ENCODE measurements at regions not wholly inside any gene's neighbourhood (a gene's known extent, or its start where the extent isn't known, plus 50 kb on each side); places are given as distances from the start of the nearest gene placed in this dataset.
A peak's percentile ranks its signal among the peaks of the same experiment; 100 is the strongest.
"Not testable (repeated sequence)": the region's sequence is repeated elsewhere in the genome, so short reads cannot be mapped to it uniquely, and the experiment has no call there.

GRCh38 chr7:65251851-65252620 is 121.6 kb upstream of the ZNF92 start:
- peak; percentile 30 for DNase-seq (ENCODE audit: low spot score)

GRCh38 chr7:65250697-65251395 is 122.8 kb upstream of the ZNF92 start:
- no peak for DNase-seq (ENCODE audit: low spot score)

GRCh38 chr7:65250216-65250615 is 123.4 kb upstream of the ZNF92 start:
- DNase-seq (ENCODE audit: low spot score), result no peak

GRCh38 chr7:65247491-65247890 is 126.2 kb upstream of the ZNF92 start:
- no peak for DNase-seq (ENCODE audit: low spot score)

GRCh38 chr7:65239707-65240352 is 133.8 kb upstream of the ZNF92 start:
- no peak for DNase-seq (ENCODE audit: low spot score)

- no peak for DNase-seq (ENCODE audit: low spot score)
Measured at GRCh38 chr7:65239324-65239706, 134.3 kb upstream of the ZNF92 start.

- no peak for DNase-seq (ENCODE audit: low spot score)
Measured at GRCh38 chr7:65238785-65239184, 134.9 kb upstream of the ZNF92 start.

GRCh38 chr7:65235586-65235985 is 138.1 kb upstream of the ZNF92 start:
- no peak for DNase-seq (ENCODE audit: low spot score)

GRCh38 chr7:65233409-65234034 is 140.1 kb upstream of the ZNF92 start:
- no peak for DNase-seq (ENCODE audit: low spot score)

GRCh38 chr7:65230231-65230630 is 143.4 kb upstream of the ZNF92 start:
- no peak for DNase-seq (ENCODE audit: low spot score)

- no peak for DNase-seq (ENCODE audit: low spot score)
Measured at GRCh38 chr7:65225422-65226006, 148.1 kb upstream of the ZNF92 start.

GRCh38 chr7:65222655-65223054 is 151.0 kb upstream of the ZNF92 start:
- no peak for DNase-seq (ENCODE audit: low spot score)

GRCh38 chr7:65221683-65222082 is 152.0 kb upstream of the ZNF92 start:
- no peak for DNase-seq (ENCODE audit: low spot score)

- DNase-seq (ENCODE audit: low spot score), result no peak
Measured at GRCh38 chr7:65219623-65220022, 154.0 kb upstream of the ZNF92 start.

GRCh38 chr7:65216469-65216868 is 157.2 kb upstream of the ZNF92 start:
- no peak for DNase-seq (ENCODE audit: low spot score)

- DNase-seq (ENCODE audit: low spot score), result not testable (repeated sequence)
Measured at GRCh38 chr7:65213260-65213659, 160.4 kb upstream of the ZNF92 start.

GRCh38 chr7:65199221-65199620 is 174.4 kb upstream of the ZNF92 start:
- DNase-seq (ENCODE audit: low spot score), result not testable (repeated sequence)

GRCh38 chr7:65193334-65194058 is 180.2 kb upstream of the ZNF92 start:
- DNase-seq (ENCODE audit: low spot score), result not testable (repeated sequence)

GRCh38 chr7:65177041-65177440 is 170.6 kb upstream of the ERV3-1 start:
- DNase-seq (ENCODE audit: low spot score), result not testable (repeated sequence)

GRCh38 chr7:65150105-65150504 is 143.6 kb upstream of the ERV3-1 start:
- DNase-seq (ENCODE audit: low spot score), result not testable (repeated sequence)

GRCh38 chr7:65146118-65146914 is 139.8 kb upstream of the ERV3-1 start:
- DNase-seq (ENCODE audit: low spot score), result not testable (repeated sequence)

Data from hepatic stellate cell (primary cell).